K562 (cell line): ENCODE measurements at regions not wholly inside any gene's neighbourhood (a gene's known extent, or its start where the extent isn't known, plus 50 kb on each side); places are given as distances from the start of the nearest gene placed in this dataset.

ENCODE experiments used
- ATAC-seq: fragments of 200-7000 bp; cut with Tn5 transposase; 3 replicates; pipeline ENCODE4 v1.9.1; 2020; ENCODE audit warnings: moderate library complexity
- BruUV-seq: library from RNA; stranded (reverse); fragments of 400-500 nt; replicated peaks from 2 replicates; lab custom pipeline; 2021; lab: Mats Ljungman, UMichigan
- CTCF ChIA-PET: fragments of 300-600 bp; formaldehyde crosslinking; extraction: SDS; loops from one replicate; lab custom pipeline; 2021; ENCODE audit warnings: low intra/inter-chr PET ratio; lab: Yijun Ruan, JAX
- POLR2A ChIA-PET: fragments of 300-600, 350-650 bp; sonication (Branson Sonifier 250); formaldehyde crosslinking; extraction: SDS; loops from one replicate; lab custom pipeline; 2021; ENCODE audit warnings: antibody characterized with exemption, inconsistent platforms; lab: Yijun Ruan, JAX
- DNase-seq, 4 experiments: peaks; one replicate each; pipeline versions ENCODE4 v3.0.0 to v3.0.0-alpha.2; 2011 to 2018; ENCODE audit warnings: low spot score in 3 of 4, mixed read lengths in 3 of 4; ENCODE audit errors: extremely low read depth in 1 of 4
- FAIRE-seq: peaks from 2 replicates; lab custom pipeline; 2011; peaks lifted over from hg19 to GRCh38; lab: Jason Lieb, UNC
- H2AFZ ChIP-seq: 2 replicates; pipeline ENCODE4 v1.6.0; 2011; ENCODE audit warnings: low read depth, low read length, control low read depth, inconsistent platforms
- H3K27ac ChIP-seq: fragments of 200-600 bp; 3 replicates; pipeline ENCODE4 v1.8.0; 2011; ENCODE audit warnings: low read depth, mild to moderate bottlenecking, control low read depth, inconsistent platforms, low read length, moderate library complexity, mixed read lengths; ENCODE audit errors: extremely low read depth
- H3K27me3 ChIP-seq, 2 experiments: fragments of 300-600 bp in 1 of 2; 2 replicates in 1 of 2; 3 replicates in 1 of 2; pipeline versions ENCODE4 v1.6.0 to v1.8.0; 2011; ENCODE audit warnings: inconsistent platforms in 2 of 2, low read length in 2 of 2, mild to moderate bottlenecking in 1 of 2, mixed read lengths in 1 of 2, moderate library complexity in 1 of 2; ENCODE audit not compliant: control insufficient read depth in 2 of 2, insufficient read depth in 2 of 2
- H3K36me3 ChIP-seq: fragments of 300-600 bp; 3 replicates; pipeline ENCODE4 v1.8.0; 2011; ENCODE audit warnings: mild to moderate bottlenecking, low read length, inconsistent platforms; ENCODE audit not compliant: control insufficient read depth, insufficient read depth
- H3K4me1 ChIP-seq, 2 experiments: fragments of 200-600 bp in 1 of 2; replicated peaks in 1 of 2; 2 replicates in 1 of 2; 3 replicates in 1 of 2; pipeline versions ENCODE4 v1.5.1 to v1.8.0; 2011; ENCODE audit warnings: inconsistent platforms in 2 of 2, low read length in 2 of 2, mild to moderate bottlenecking in 1 of 2, mixed read lengths in 1 of 2, moderate library complexity in 1 of 2; ENCODE audit not compliant: control insufficient read depth in 2 of 2, insufficient read depth in 2 of 2
- H3K4me2 ChIP-seq: 2 replicates; pipeline ENCODE4 v1.6.1; 2011; ENCODE audit warnings: low read length, control low read depth, inconsistent platforms, mixed read lengths; ENCODE audit not compliant: insufficient read depth
- H3K4me3 ChIP-seq: fragments of 200-600 bp; sonication (generic), shearing (Covaris generic); 2 replicates; pipeline ENCODE4 v1.5.1; 2016; ENCODE audit warnings: control low read depth, inconsistent platforms
- H3K79me2 ChIP-seq: fragments of 200-600 bp; 3 replicates; pipeline ENCODE4 v1.8.0; 2011; ENCODE audit warnings: low read length, inconsistent platforms; ENCODE audit not compliant: control insufficient read depth, insufficient read depth
- H3K9ac ChIP-seq, 2 experiments: 2 replicates each; pipeline versions ENCODE4 v1.6.0 to v1.6.1; 2011; ENCODE audit warnings: low read depth in 2 of 2, low read length in 2 of 2, control low read depth in 1 of 2, inconsistent platforms in 1 of 2, mild to moderate bottlenecking in 1 of 2, mixed read lengths in 1 of 2; ENCODE audit not compliant: insufficient read depth in 1 of 2
- H3K9me1 ChIP-seq: one replicate; pipeline ENCODE4 v1.6.0; 2011; ENCODE audit warnings: inconsistent platforms, mild to moderate bottlenecking, low read length, moderate library complexity; ENCODE audit not compliant: control insufficient read depth, insufficient read depth
- H3K9me3 ChIP-seq: replicated peaks from 2 replicates; pipeline ENCODE4 v1.5.1; 2011; ENCODE audit warnings: low read depth, low read length, inconsistent platforms; ENCODE audit not compliant: control insufficient read depth, insufficient read depth
- H4K20me1 ChIP-seq: replicated peaks from 2 replicates; pipeline ENCODE4 v1.6.1; 2011; ENCODE audit warnings: low read length, inconsistent platforms, mixed read lengths; ENCODE audit not compliant: control insufficient read depth, insufficient read depth
- ARID1B ChIP-seq: fragments of 450-650 bp; IDR thresholded peaks from 2 replicates; pipeline ENCODE4 v1.6.1; 2016; ENCODE audit warnings: antibody characterized with exemption, mild to moderate bottlenecking, inconsistent platforms
- BHLHE40 ChIP-seq: IDR thresholded peaks from 2 replicates; pipeline ENCODE4 v1.6.1; 2011; ENCODE audit warnings: low read length, improper control_type of control experiment
- CCAR2 ChIP-seq: fragments of 200-400 bp; formaldehyde crosslinking; IDR thresholded peaks from 2 replicates; pipeline ENCODE4 v1.6.1; 2017; ENCODE audit warnings: mild to moderate bottlenecking, low read depth, low read length
- FOXJ3 ChIP-seq: sonication (generic); formaldehyde crosslinking; IDR thresholded peaks from 2 replicates; pipeline ENCODE4 v1.4.0; 2020; ENCODE audit warnings: mild to moderate bottlenecking, missing genetic modification reagents
- MECOM ChIP-seq: fragments of 250-450 bp; sonication (Bioruptor Pico); IDR thresholded peaks from 2 replicates; pipeline ENCODE4 v1.8.0; 2022; ENCODE audit warnings: inconsistent platforms
- NELFE ChIP-seq: IDR thresholded peaks from 2 replicates; pipeline ENCODE4 v1.6.1; 2011; ENCODE audit warnings: mild to moderate bottlenecking; ENCODE audit not compliant: insufficient read depth, insufficient read length
- RAD21 ChIP-seq, 2 experiments: fragments of 250-450 bp in 1 of 2; fragments of 450-650 bp in 1 of 2; sonication (Bioruptor Pico) in 1 of 2; formaldehyde crosslinking in 1 of 2; IDR thresholded peaks in 1 of 2; conservative IDR thresholded peaks in 1 of 2; 2 replicates each; pipeline versions ENCODE4 v1.4.0 to v1.8.0; 2020 to 2022; ENCODE audit warnings: mild to moderate bottlenecking in 2 of 2, moderate library complexity in 1 of 2
- RB1 ChIP-seq: fragments of 450-650 bp; IDR thresholded peaks from 2 replicates; pipeline ENCODE4 v1.6.1; 2017; ENCODE audit warnings: low read depth, mild to moderate bottlenecking
- SAFB2 ChIP-seq: fragments of 200-400 bp; formaldehyde crosslinking; IDR thresholded peaks from 2 replicates; pipeline ENCODE4 v1.6.1; 2018; ENCODE audit warnings: borderline replicate concordance, low read length, low read depth, moderate library complexity; ENCODE audit not compliant: severe bottlenecking
- SPI1 ChIP-seq: IDR thresholded peaks from 2 replicates; pipeline ENCODE4 v1.6.1; 2011; ENCODE audit warnings: low read depth, low read length, control low read depth, borderline replicate concordance
- ZNF23 ChIP-seq: fragments of 250-450 bp; sonication (Bioruptor Pico); IDR thresholded peaks from 2 replicates; pipeline ENCODE4 v1.4.0; 2020; ENCODE audit warnings: mild to moderate bottlenecking
- WGBS: fragments of 100-300 bp; shearing (Covaris generic); methylation state at CpG from one replicate; pipeline ENCODE4 v1.1.6; 2016; ENCODE audit warnings: low coverage, mixed read lengths; ENCODE audit not compliant: insufficient coverage; ENCODE audit errors: missing lambda C conversion rate; 5-methylcytosine and 5-hydroxymethylcytosine counted together
- in situ Hi-C: fragments of 300-500 bp; cut with MboI; formaldehyde crosslinking; loops from 4 replicates; pipeline ENCODE4 v1.15.0; 2018; ENCODE audit warnings: inconsistent platforms, mixed read lengths
- intact Hi-C: fragments of 100-400 bp; cut with micrococcal nuclease; formaldehyde crosslinking; loops from 2 replicates; pipeline ENCODE4 v1.14.2; 2022
- TF ChIP-seq, protein P1 (sequence below): fragments of 450-650 bp; IDR thresholded peaks from 2 replicates; pipeline ENCODE4 v1.6.1; 2018; ENCODE audit not compliant: partially characterized antibody
- TF ChIP-seq, protein P2 (sequence below): fragments of 250-450 bp; sonication (Bioruptor Pico); IDR thresholded peaks from 2 replicates; pipeline ENCODE4 v1.5.0; 2021; ENCODE audit warnings: mild to moderate bottlenecking, borderline replicate concordance
- TF ChIP-seq, protein P3 (sequence below): fragments of 250-450 bp; sonication (Bioruptor Pico); IDR thresholded peaks from 2 replicates; pipeline ENCODE4 v1.4.0; 2020; ENCODE audit warnings: mild to moderate bottlenecking, moderate library complexity

DNA sequence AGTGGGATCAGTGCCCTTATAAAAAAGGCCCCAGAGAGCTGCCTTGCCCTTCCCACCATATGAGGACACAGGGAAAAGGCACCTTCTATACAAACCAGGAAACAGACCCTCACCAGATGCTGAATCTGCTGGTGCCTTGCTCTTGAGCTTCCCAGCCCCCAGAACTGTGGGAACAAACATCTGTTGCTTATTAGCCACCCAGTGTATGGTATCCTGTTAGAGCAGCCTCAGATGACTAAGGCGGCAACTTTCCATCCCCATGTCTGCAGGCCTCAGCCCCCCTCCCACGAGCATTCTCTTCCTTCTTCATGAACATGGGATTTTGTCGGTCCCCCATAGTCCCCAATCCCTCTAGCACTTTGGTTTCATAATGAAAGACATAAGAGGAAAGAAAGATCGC is 202.5 kb upstream of the GAS1 start:
- WGBS, result 0% methylated on average over 2 of the region's 4 CpGs
- Histone ChIP-seq H3K4me3 (no peak overlapping the region), H3K27ac (no peak overlapping the region), H3K79me2 (no peaks in the 10 kb centered on the region), H4K20me1 (no peaks in the 10 kb centered on the region), H3K27me3 (peaks cover 0 to 9% of the 10 kb centered on the region in 2 experiments; a peak in 1 of 5 replicates), H3K4me2 (no peak overlapping the region), H3K9me1 (no peaks in the 10 kb centered on the region), H3K4me1 (peaks cover 2 to 8% of the 10 kb centered on the region in 2 experiments; a peak in 2 of 5 replicates), H3K9ac (no peak overlapping the region), H3K9me3 (no peaks in the 10 kb centered on the region), H2AFZ (no peak overlapping the region), H3K36me3 (no peaks in the 10 kb centered on the region)
- no peak for ATAC-seq
- in situ Hi-C loops, result no loop called here
- FAIRE-seq, result no peak
- DNase-seq, result no peak
- BruUV-seq, result no TSS peak
- CTCF ChIA-PET, result no interaction called here
- POLR2A ChIA-PET, result no interaction called here
- intact Hi-C loops, result no loop called here
- TF ChIP-seq, protein P1, sequence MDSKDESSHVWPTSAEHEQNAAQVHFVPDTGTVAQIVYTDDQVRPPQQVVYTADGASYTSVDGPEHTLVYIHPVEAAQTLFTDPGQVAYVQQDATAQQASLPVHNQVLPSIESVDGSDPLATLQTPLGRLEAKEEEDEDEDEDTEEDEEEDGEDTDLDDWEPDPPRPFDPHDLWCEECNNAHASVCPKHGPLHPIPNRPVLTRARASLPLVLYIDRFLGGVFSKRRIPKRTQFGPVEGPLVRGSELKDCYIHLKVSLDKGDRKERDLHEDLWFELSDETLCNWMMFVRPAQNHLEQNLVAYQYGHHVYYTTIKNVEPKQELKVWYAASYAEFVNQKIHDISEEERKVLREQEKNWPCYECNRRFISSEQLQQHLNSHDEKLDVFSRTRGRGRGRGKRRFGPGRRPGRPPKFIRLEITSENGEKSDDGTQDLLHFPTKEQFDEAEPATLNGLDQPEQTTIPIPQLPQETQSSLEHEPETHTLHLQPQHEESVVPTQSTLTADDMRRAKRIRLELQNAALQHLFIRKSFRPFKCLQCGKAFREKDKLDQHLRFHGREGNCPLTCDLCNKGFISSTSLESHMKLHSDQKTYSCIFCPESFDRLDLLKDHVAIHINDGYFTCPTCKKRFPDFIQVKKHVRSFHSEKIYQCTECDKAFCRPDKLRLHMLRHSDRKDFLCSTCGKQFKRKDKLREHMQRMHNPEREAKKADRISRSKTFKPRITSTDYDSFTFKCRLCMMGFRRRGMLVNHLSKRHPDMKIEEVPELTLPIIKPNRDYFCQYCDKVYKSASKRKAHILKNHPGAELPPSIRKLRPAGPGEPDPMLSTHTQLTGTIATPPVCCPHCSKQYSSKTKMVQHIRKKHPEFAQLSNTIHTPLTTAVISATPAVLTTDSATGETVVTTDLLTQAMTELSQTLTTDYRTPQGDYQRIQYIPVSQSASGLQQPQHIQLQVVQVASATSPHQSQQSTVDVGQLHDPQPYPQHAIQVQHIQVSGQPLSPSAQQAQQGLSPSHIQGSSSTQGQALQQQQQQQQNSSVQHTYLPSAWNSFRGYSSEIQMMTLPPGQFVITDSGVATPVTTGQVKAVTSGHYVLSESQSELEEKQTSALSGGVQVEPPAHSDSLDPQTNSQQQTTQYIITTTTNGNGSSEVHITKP, result no peak
- TF ChIP-seq NELFE (no peak), SPI1 (no peak), CCAR2 (no peak), BHLHE40 (no peak), RB1 (no peak), SAFB2 (no peak), ZNF23 (CRISPR knock-in tag) (no peak), ARID1B (no peak), RAD21 (CRISPR knock-in tag; conservative IDR thresholded peaks at IDR 0.05 in 1 of 2, IDR thresholded peaks at IDR 0.05 in 1 of 2) (no peak), FOXJ3 (no peak), MECOM (no peak)
- TF ChIP-seq, protein P2, sequence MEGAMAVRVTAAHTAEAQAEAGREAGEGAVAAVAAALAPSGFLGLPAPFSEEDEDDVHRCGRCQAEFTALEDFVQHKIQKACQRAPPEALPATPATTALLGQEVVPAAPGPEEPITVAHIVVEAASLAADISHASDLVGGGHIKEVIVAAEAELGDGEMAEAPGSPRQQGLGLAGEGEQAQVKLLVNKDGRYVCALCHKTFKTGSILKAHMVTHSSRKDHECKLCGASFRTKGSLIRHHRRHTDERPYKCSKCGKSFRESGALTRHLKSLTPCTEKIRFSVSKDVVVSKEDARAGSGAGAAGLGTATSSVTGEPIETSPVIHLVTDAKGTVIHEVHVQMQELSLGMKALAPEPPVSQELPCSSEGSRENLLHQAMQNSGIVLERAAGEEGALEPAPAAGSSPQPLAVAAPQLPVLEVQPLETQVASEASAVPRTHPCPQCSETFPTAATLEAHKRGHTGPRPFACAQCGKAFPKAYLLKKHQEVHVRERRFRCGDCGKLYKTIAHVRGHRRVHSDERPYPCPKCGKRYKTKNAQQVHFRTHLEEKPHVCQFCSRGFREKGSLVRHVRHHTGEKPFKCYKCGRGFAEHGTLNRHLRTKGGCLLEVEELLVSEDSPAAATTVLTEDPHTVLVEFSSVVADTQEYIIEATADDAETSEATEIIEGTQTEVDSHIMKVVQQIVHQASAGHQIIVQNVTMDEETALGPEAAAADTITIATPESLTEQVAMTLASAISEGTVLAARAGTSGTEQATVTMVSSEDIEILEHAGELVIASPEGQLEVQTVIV (CRISPR knock-in tag), result no peak
- TF ChIP-seq, protein P3, sequence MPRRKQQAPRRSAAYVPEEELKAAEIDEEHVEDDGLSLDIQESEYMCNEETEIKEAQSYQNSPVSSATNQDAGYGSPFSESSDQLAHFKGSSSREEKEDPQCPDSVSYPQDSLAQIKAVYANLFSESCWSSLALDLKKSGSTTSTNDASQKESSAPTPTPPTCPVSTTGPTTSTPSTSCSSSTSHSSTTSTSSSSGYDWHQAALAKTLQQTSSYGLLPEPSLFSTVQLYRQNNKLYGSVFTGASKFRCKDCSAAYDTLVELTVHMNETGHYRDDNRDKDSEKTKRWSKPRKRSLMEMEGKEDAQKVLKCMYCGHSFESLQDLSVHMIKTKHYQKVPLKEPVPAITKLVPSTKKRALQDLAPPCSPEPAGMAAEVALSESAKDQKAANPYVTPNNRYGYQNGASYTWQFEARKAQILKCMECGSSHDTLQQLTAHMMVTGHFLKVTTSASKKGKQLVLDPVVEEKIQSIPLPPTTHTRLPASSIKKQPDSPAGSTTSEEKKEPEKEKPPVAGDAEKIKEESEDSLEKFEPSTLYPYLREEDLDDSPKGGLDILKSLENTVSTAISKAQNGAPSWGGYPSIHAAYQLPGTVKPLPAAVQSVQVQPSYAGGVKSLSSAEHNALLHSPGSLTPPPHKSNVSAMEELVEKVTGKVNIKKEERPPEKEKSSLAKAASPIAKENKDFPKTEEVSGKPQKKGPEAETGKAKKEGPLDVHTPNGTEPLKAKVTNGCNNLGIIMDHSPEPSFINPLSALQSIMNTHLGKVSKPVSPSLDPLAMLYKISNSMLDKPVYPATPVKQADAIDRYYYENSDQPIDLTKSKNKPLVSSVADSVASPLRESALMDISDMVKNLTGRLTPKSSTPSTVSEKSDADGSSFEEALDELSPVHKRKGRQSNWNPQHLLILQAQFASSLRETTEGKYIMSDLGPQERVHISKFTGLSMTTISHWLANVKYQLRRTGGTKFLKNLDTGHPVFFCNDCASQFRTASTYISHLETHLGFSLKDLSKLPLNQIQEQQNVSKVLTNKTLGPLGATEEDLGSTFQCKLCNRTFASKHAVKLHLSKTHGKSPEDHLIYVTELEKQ, result no peak
